Keratinocyte (primary cell): ENCODE measurements at regions not wholly inside any gene's neighbourhood (a gene's known extent, or its start where the extent isn't known, plus 50 kb on each side); places are given as distances from the start of the nearest gene placed in this dataset.

ENCODE experiments used
- DNase-seq: peaks from one replicate; pipeline ENCODE4 v3.0.0-alpha.2; 2011; ENCODE audit warnings: low read depth, missing footprints, low spot score
- FAIRE-seq: peaks from 2 replicates; lab custom pipeline; 2011; peaks lifted over from hg19 to GRCh38; lab: Jason Lieb, UNC
- H2AFZ ChIP-seq: 2 replicates; pipeline ENCODE4 v1.6.0; 2012; ENCODE audit warnings: low read length, control low read depth, inconsistent platforms; ENCODE audit not compliant: control insufficient read depth
- H3K27ac ChIP-seq: 2 replicates; pipeline ENCODE4 v1.5.1; 2011; ENCODE audit warnings: low read length; ENCODE audit not compliant: control insufficient read depth, insufficient read depth
- H3K27me3 ChIP-seq: 3 replicates; pipeline ENCODE4 v1.6.0; 2011; ENCODE audit warnings: low read length; ENCODE audit not compliant: control insufficient read depth, insufficient read depth; ENCODE audit errors: extremely low read depth
- H3K36me3 ChIP-seq, 2 experiments: 2 replicates in 1 of 2; 3 replicates in 1 of 2; pipeline ENCODE4 v1.5.1; 2011; ENCODE audit warnings: low read length in 2 of 2, mild to moderate bottlenecking in 1 of 2; ENCODE audit not compliant: control insufficient read depth in 2 of 2, insufficient read depth in 2 of 2; ENCODE audit errors: extremely low read depth in 1 of 2
- H3K4me1 ChIP-seq: 3 replicates; pipeline ENCODE4 v1.5.1; 2011; ENCODE audit warnings: low read length; ENCODE audit not compliant: control insufficient read depth, insufficient read depth; ENCODE audit errors: extremely low read depth
- H3K4me2 ChIP-seq: 3 replicates; pipeline ENCODE4 v1.6.0; 2011; ENCODE audit warnings: low read depth, low read length; ENCODE audit not compliant: control insufficient read depth, insufficient read depth; ENCODE audit errors: extremely low read depth
- H3K4me3 ChIP-seq, 3 experiments: fragments of 200-600 bp in 1 of 3; sonication (generic) in 1 of 3; 2 replicates in 2 of 3; 3 replicates in 1 of 3; pipeline ENCODE4 v1.5.1; 2011 to 2016; ENCODE audit warnings: low read length in 3 of 3, mild to moderate bottlenecking in 3 of 3, control low read depth in 2 of 3, inconsistent platforms in 1 of 3, low read depth in 1 of 3, mixed read lengths in 1 of 3, mixed run types in 1 of 3, moderate library complexity in 1 of 3; ENCODE audit not compliant: control insufficient read depth in 2 of 3, insufficient read depth in 2 of 3; ENCODE audit errors: extremely low read depth in 1 of 3
- H3K79me2 ChIP-seq: 2 replicates; pipeline ENCODE4 v1.6.0; 2012; ENCODE audit warnings: low read length; ENCODE audit not compliant: control insufficient read depth, insufficient read depth
- H3K9ac ChIP-seq: 3 replicates; pipeline ENCODE4 v1.6.0; 2011; ENCODE audit warnings: low read length; ENCODE audit not compliant: control insufficient read depth, insufficient read depth; ENCODE audit errors: extremely low read depth
- H3K9me1 ChIP-seq: 3 replicates; pipeline ENCODE4 v1.6.0; 2011; ENCODE audit warnings: low read length; ENCODE audit not compliant: control insufficient read depth, insufficient read depth; ENCODE audit errors: extremely low read depth
- H3K9me3 ChIP-seq: 2 replicates; pipeline ENCODE4 v1.5.1; 2012; ENCODE audit warnings: low read depth, low read length; ENCODE audit not compliant: control insufficient read depth
- H4K20me1 ChIP-seq: 3 replicates; pipeline ENCODE4 v1.6.0; 2011; ENCODE audit warnings: low read length; ENCODE audit not compliant: control insufficient read depth, insufficient read depth; ENCODE audit errors: extremely low read depth
- EZH2 ChIP-seq: IDR thresholded peaks from one replicate; pipeline ENCODE4 v1.6.1; 2012; ENCODE audit warnings: inconsistent platforms, mild to moderate bottlenecking, low read length, moderate library complexity
- dilution Hi-C: fragments of 300-500 bp; cut with MboI; formaldehyde crosslinking; loops from one replicate; pipeline ENCODE4 v1.7.0; 2020; ENCODE audit warnings: low sequenced_read_pairs; ENCODE audit not compliant: extremely low pct_ligation_motif_present
- TF ChIP-seq, protein P1 (sequence below), 3 experiments: IDR thresholded peaks in 1 of 3; conservative IDR thresholded peaks in 1 of 3; optimal IDR thresholded peaks in 1 of 3; 2 replicates in 2 of 3; 3 replicates in 1 of 3; pipeline versions ENCODE3 to v1.5.1; 2011; ENCODE audit warnings: low read length in 3 of 3, mild to moderate bottlenecking in 3 of 3, moderate library complexity in 2 of 3, control low read depth in 1 of 3, inconsistent platforms in 1 of 3; ENCODE audit not compliant: insufficient read depth in 2 of 3; ENCODE audit errors: extremely low read depth in 1 of 3

DNA sequence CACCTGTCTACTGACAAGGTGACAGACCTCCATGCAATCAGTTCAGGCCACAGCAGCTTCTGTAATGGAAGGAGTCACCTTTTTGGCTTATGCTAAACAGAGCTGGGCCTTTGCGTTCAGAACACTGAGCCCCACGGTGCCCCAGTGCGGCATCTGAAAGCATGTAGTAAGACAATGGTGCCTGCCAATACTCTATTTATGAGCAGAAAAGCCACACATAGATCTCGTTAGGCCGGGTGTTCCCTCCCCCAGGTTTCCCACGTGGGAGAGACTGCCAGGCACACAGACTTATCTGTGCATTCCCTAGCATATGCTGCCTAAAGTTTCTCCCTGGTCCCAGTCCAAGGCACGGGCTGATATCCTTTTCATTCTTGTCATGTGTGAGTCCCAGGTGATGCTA is 150.9 kb downstream of the ACTR3 start:
- no peaks in the 10 kb centered on the region for H3K9me1 ChIP-seq
- H3K79me2 ChIP-seq = no peaks in the 10 kb centered on the region
- FAIRE-seq = no peak
- no peaks in the 10 kb centered on the region for H4K20me1 ChIP-seq
- no peak overlapping the region for H3K4me2 ChIP-seq
- H3K27me3 ChIP-seq = no peaks in the 10 kb centered on the region
- H3K36me3 ChIP-seq = no peaks in the 10 kb centered on the region
- no peak overlapping the region for H2AFZ ChIP-seq
- no peaks in the 10 kb centered on the region for H3K4me1 ChIP-seq
- H3K9ac ChIP-seq = no peak overlapping the region
- dilution Hi-C loops = no loop called here
- TF ChIP-seq EZH2 = no peak
- TF ChIP-seq, protein P1, sequence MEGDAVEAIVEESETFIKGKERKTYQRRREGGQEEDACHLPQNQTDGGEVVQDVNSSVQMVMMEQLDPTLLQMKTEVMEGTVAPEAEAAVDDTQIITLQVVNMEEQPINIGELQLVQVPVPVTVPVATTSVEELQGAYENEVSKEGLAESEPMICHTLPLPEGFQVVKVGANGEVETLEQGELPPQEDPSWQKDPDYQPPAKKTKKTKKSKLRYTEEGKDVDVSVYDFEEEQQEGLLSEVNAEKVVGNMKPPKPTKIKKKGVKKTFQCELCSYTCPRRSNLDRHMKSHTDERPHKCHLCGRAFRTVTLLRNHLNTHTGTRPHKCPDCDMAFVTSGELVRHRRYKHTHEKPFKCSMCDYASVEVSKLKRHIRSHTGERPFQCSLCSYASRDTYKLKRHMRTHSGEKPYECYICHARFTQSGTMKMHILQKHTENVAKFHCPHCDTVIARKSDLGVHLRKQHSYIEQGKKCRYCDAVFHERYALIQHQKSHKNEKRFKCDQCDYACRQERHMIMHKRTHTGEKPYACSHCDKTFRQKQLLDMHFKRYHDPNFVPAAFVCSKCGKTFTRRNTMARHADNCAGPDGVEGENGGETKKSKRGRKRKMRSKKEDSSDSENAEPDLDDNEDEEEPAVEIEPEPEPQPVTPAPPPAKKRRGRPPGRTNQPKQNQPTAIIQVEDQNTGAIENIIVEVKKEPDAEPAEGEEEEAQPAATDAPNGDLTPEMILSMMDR (optimal IDR thresholded peaks at IDR 0.05 in 1 of 3, IDR thresholded peaks at IDR 0.05 in 1 of 3, conservative IDR thresholded peaks at IDR 0.05 in 1 of 3; ENCODE audit: extremely low read depth in 1 of 3, insufficient read depth in 2 of 3, low read length in 3 of 3) = no peak
- no peak for DNase-seq
- H3K4me3 ChIP-seq = no peak overlapping the region
- H3K9me3 ChIP-seq = no peaks in the 10 kb centered on the region
- no peak overlapping the region for H3K27ac ChIP-seq

DNA sequence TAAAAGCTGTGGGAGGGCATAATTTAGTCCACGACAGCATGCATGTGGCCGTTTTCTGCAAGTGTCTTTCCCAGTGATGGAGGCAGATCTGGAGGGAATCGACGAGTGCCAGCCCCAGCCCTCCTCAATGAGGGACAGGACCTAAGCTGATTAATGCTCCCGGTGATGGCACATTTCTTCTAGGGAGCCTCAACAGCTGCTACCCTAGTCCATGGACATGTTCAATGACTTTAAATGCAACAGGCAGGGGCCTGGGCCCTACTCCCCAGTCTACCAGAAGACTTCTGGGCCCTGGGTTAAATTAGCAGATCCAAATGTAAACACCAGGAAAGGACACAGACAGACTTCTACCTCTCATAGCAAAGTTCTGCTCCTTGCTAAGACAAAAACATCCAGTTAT is 155.1 kb downstream of the ACTR3 start:
- H3K4me3 ChIP-seq = no peak overlapping the region
- peaks cover 11% of the 10 kb centered on the region for H3K4me1 ChIP-seq
- H3K9me1 ChIP-seq = no peaks in the 10 kb centered on the region
- H3K27ac ChIP-seq = no peak overlapping the region
- FAIRE-seq (no peak), DNase-seq (no peak)
- H2AFZ ChIP-seq = no peak overlapping the region
- H3K27me3 ChIP-seq = no peaks in the 10 kb centered on the region
- no peaks in the 10 kb centered on the region for H3K79me2 ChIP-seq
- H3K4me2 ChIP-seq = no peak overlapping the region
- no peaks in the 10 kb centered on the region for H3K36me3 ChIP-seq
- H3K9ac ChIP-seq = no peak overlapping the region
- H4K20me1 ChIP-seq = no peaks in the 10 kb centered on the region
- H3K9me3 ChIP-seq = no peaks in the 10 kb centered on the region
- dilution Hi-C loops = no loop called here
- no peak for TF ChIP-seq EZH2

DNA sequence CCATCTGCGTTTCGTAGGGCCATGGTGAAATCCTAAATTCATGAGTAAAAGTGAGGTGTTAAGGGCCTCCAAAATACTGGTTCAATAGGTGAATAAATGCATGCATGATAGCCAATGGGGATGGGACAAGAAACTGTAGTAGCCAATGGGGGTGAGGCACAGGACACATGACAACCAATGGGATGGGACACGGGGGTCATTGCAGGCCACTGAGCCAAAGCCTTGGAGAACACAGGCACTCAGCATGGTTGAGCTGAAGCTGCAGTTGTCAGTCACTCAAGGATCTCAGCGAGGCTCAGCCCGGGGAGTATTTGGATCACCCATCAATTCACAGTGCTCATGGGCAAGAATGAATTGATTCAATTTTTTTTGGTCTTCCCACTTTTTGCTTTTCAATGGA is 156.5 kb downstream of the ACTR3 start:
- Histone ChIP-seq H3K4me1 (peaks cover 15% of the 10 kb centered on the region), H3K9ac (no peak overlapping the region), H2AFZ (no peak overlapping the region), H3K9me1 (no peaks in the 10 kb centered on the region), H3K27me3 (no peaks in the 10 kb centered on the region), H3K4me2 (no peak overlapping the region), H3K36me3 (no peaks in the 10 kb centered on the region), H3K4me3 (no peak overlapping the region), H3K9me3 (no peaks in the 10 kb centered on the region), H4K20me1 (no peaks in the 10 kb centered on the region), H3K79me2 (no peaks in the 10 kb centered on the region), H3K27ac (no peak overlapping the region)
- dilution Hi-C loops = no loop called here
- no peak for FAIRE-seq
- TF ChIP-seq, protein P1 (optimal IDR thresholded peaks at IDR 0.05 in 1 of 3, IDR thresholded peaks at IDR 0.05 in 1 of 3, conservative IDR thresholded peaks at IDR 0.05 in 1 of 3; ENCODE audit: extremely low read depth in 1 of 3, insufficient read depth in 2 of 3, low read length in 3 of 3) = no peak
- no peak for TF ChIP-seq EZH2
- DNase-seq = no peak
